Activated T-cell treated with anti-CD3 and anti-CD28 coated beads for 48 hours (primary cell): ENCODE measurements at regions not wholly inside any gene's neighbourhood (a gene's known extent, or its start where the extent isn't known, plus 50 kb on each side); places are given as distances from the start of the nearest gene placed in this dataset.

Source experiments
- DNase-seq: peaks from one replicate; pipeline ENCODE4 v3.0.0-alpha.2; 2020; ENCODE audit warnings: low read depth

- no peak for DNase-seq
These were observed 1168.7 kb upstream of the NUDT12 start for GRCh38 chr5:104731331-104731730.

- no peak for DNase-seq
These were observed 1145.4 kb upstream of the NUDT12 start for GRCh38 chr5:104708027-104708426.

DNA sequence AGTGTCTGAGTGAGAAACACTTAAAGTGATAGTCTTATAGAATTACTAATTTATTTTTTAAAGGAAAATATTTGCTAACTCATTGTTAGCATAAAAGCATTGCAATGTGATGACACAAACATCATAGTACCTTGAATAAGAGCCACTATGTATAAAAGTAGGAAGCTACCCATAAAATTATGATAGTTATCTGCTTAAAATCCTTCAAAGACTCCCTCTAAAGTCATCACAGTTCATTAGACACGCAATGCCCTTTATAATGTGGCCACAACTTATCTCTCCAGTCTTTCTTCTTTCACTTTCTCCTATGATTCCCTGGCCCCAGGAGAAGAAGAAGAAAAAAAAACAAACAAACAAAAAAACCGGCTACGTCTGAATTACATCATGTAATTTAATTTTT, 1144.0 kb upstream of the NUDT12 start:
- no peak for DNase-seq

GRCh38 chr5:104702212-104702611, 1139.6 kb upstream of the NUDT12 start:
- no peak for DNase-seq

- DNase-seq = no peak
These were observed 1136.8 kb upstream of the NUDT12 start for GRCh38 chr5:104699438-104699837.

- no peak for DNase-seq
These were observed 1098.7 kb upstream of the NUDT12 start for GRCh38 chr5:104661256-104661655.

GRCh38 chr5:104659497-104659896, 1096.9 kb upstream of the NUDT12 start:
- DNase-seq = no peak

- no peak for DNase-seq
These were observed 1089.8 kb upstream of the NUDT12 start for GRCh38 chr5:104652271-104652861.

DNA sequence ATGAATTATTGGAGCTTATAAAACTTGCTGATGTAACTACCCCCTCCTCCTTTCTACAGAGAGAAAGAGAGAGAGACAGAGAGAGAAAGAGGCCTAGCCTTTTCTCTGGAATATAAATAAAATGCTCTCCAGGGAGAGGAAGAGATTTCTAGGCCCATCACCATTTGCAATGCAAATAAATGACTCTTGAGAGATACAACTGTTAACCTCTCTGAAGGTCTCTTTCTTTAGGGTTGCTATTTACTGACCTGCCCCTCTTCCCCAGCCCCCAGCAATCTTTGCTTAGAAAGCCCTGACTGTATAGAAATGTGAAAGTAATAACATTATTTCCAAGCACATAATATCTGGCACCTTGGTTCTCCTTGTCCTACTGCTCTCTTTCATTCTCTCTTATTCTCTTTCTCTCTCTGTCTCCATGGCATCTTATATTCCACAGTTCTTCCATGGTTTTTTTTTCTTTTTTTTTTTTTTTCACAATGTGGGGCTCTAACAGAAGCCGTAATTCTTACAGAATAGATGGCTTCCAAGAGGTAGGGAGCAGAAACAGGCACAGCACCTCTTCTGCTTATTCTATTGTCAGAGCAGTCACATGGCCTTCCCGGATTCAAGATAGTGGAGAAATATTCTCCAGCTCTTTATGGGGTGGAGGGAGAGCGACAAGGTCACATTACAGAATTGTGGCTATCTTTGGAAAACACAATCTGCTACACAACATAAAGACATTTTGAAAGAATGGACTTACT, 1087.9 kb upstream of the NUDT12 start:
- DNase-seq = no peak

DNA sequence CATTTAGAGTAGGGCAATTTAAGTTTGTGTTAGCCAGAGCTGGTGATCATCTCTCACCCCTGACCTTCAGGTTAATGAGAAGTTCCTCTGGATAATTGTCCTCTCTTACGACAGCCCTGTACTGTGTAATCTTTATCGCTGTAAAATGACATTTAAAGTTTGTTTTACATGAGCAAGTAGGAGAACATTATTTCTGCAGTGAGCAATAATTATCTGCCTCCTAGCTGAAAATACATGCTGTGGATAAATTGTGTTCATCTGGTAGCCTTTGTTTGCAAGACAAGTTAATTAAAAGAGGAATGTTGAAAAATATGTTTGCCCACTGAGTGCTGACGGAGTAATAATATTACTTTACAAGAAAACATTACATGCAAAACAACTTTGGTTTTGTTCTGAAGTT, 1083.8 kb upstream of the NUDT12 start:
- no peak for DNase-seq

DNA sequence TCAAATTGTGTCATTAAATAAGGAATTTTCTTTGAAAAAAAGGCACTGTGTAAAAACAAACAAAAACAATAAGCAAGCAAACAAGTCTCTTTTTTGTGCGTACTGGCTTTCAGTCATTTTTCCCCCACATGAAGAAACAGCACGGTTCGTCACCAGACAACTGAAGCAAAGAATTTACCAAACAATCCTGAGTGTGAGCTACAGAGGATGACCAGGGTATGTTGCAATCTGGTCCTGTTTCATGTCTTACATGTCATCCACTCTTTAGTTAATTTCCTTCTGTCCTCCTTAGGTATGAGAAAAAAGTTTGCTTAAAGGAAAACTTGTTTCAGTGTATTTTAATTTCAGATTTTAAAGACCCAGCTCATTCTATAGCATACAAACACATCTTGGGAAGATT, 1080.7 kb upstream of the NUDT12 start:
- DNase-seq = no peak

- DNase-seq = no peak
These were observed 1072.6 kb upstream of the NUDT12 start for GRCh38 chr5:104635227-104635626.

- no peak for DNase-seq
These were observed 1066.3 kb upstream of the NUDT12 start for GRCh38 chr5:104628911-104629310.

DNA sequence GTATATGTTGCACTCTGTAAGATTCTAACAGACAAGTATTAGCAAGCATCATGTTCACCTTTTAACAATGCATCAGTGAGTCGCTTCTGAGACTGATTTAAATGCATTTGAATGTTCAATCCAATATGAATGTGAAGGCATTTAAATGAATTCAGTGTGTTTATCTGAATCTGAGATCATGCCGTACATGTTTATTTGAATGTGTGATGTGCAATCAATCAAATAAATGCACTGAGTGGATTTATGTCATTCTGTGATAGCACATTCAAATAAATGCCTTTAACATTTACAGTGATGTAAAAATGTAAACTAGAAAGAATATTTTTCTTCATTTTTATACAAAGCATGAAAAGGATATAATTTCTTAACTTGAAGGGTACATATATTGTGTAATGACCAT, 1063.5 kb upstream of the NUDT12 start:
- no peak for DNase-seq

GRCh38 chr5:104612005-104612404, 1049.4 kb upstream of the NUDT12 start:
- no peak for DNase-seq

- DNase-seq = no peak
These were observed 1048.7 kb upstream of the NUDT12 start for GRCh38 chr5:104611135-104611767.

GRCh38 chr5:104606258-104606829, 1043.8 kb upstream of the NUDT12 start:
- DNase-seq = no peak

GRCh38 chr5:104599726-104600125, 1037.1 kb upstream of the NUDT12 start:
- no peak for DNase-seq

- no peak for DNase-seq
These were observed 1035.7 kb upstream of the NUDT12 start for GRCh38 chr5:104598285-104598684.

DNA sequence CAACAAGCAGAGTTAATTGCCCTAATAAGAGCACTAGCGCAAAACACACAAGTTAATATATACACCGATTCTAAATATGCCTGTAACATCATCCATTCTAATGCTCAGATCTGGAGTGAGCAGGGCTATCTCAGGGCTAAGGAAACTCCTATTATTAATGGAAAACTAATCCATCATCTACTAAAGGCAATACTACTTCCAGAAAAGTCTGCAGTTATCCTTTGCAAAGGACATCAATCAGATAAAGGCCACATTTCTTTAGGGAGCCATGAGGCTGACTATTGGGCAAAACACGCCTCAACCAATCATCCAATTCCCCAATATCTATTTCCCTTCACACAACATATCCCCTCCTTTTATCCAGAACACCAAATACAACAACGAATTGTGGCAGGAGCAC, 1032.3 kb upstream of the NUDT12 start:
- DNase-seq = no peak

GRCh38 chr5:104576677-104577076, 1014.1 kb upstream of the NUDT12 start:
- DNase-seq = no peak

GRCh38 chr5:104573949-104574709, 1011.5 kb upstream of the NUDT12 start:
- no peak for DNase-seq
